ENCODE measurements at regions not wholly inside any gene's neighbourhood (a gene's known extent, or its start where the extent isn't known, plus 50 kb on each side); places are given as distances from the start of the nearest gene placed in this dataset.

DNA sequence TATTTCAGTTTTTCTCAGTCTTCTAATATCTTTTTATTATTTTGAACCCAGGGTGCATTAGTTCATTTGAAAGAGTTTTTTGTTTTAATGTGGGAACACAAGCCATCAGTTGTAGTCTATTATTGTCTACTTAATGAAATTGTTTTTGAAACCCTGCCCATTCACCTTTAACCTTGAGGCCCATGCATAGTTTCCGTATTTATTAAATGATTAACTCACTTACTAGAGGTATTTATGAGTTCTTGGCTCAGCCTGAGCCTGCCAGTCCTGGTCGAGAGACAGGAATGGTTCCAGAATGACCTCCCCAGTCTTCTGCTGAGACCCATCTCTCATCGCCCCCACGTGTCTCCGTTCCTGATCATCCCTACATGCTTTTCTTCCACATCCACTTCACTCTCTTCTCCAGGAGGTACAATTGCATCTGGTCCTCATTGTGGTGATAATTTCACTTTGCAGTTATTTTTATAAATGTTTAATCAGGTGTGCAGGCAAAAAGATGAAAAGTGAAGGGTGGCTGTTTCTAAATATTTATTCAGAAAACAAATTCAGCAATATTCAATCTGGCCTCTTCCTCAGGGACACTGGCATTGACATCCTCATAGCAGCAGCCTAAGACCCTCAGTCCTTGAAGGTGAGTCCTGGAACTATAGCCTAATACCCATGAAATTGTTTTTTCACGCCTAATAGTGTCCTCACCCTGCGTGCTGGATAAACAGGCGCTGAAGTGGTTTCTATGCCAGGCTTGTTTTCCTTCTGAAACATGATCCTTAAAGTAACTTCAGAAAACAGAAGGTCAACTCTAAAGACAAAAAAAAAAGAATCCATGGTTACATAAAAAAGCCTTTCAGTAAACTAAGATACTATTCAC lies 112.8 kb downstream of the KDR start:
- TF ChIP-seq CTCF (conservative IDR thresholded peaks at IDR 0.05; ENCODE audit: low read depth, low read length) (no peak), FOS (IDR thresholded peaks at IDR 0.05; ENCODE audit: low read depth, low read length) (no peak), SMC3 (IDR thresholded peaks at IDR 0.05; ENCODE audit: low read depth, low read length) (no peak), POLR2A (IDR thresholded peaks at IDR 0.05; ENCODE audit: low read depth, low read length) (no peak), NFE2L2 (IDR thresholded peaks at IDR 0.05; ENCODE audit: low read depth, low read length) (no peak), MAZ (IDR thresholded peaks at IDR 0.05; ENCODE audit: borderline replicate concordance, low read depth, low read length) (no peak), RAD21 (IDR thresholded peaks at IDR 0.05; ENCODE audit: low read length) (no peak), RCOR1 (IDR thresholded peaks at IDR 0.05; ENCODE audit: insufficient replicate concordance, low read length) (no peak)
- TF ChIP-seq, protein P1, sequence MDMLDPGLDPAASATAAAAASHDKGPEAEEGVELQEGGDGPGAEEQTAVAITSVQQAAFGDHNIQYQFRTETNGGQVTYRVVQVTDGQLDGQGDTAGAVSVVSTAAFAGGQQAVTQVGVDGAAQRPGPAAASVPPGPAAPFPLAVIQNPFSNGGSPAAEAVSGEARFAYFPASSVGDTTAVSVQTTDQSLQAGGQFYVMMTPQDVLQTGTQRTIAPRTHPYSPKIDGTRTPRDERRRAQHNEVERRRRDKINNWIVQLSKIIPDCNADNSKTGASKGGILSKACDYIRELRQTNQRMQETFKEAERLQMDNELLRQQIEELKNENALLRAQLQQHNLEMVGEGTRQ (IDR thresholded peaks at IDR 0.05; ENCODE audit: low read depth, low read length): no peak

Data from IMR-90 (cell line).